HCT116 (cell line): ENCODE measurements at regions not wholly inside any gene's neighbourhood (a gene's known extent, or its start where the extent isn't known, plus 50 kb on each side); places are given as distances from the start of the nearest gene placed in this dataset.

ENCODE experiments used
- ATAC-seq: fragments of 200-7000 bp; cut with Tn5 transposase; 2 replicates; pipeline ENCODE4 v1.9.1; 2020; ENCODE audit warnings: mild to moderate bottlenecking, moderate library complexity
- BruUV-seq: library from RNA; stranded (reverse); fragments of 400-500 nt; replicated peaks from 2 replicates; lab custom pipeline; 2021; lab: Mats Ljungman, UMichigan
- CTCF ChIA-PET: fragments of 300-600 bp; sonication (Branson Sonifier 250); formaldehyde crosslinking; loops from one replicate; lab custom pipeline; 2021; ENCODE audit warnings: antibody characterized with exemption; lab: Charles Lee
- POLR2A ChIA-PET: fragments of 300-600, 350-600 bp; sonication (Branson Sonifier 250); formaldehyde crosslinking; loops from one replicate; lab custom pipeline; 2021; ENCODE audit warnings: antibody characterized with exemption; lab: Charles Lee
- RAD21 ChIA-PET, 2 experiments: fragments of 300-600 bp; sonication (Branson Sonifier 250); formaldehyde crosslinking; loops; one replicate each; lab custom pipeline; 2023; ENCODE audit warnings: low total read pairs in 2 of 2; ENCODE audit not compliant: uncharacterized antibody in 2 of 2, unreplicated experiment in 2 of 2, low non-redundant PET in 1 of 2; lab: Charles Lee
- DNase-seq: peaks from one replicate; pipeline ENCODE4 v3.0.0-alpha.2; 2010; ENCODE audit warnings: low read depth, low spot score
- H2AFZ ChIP-seq: fragments of 200-600 bp; shearing (Covaris generic), sonication (generic); 2 replicates; pipeline ENCODE4 v1.6.1; 2017; ENCODE audit warnings: low read depth, mixed run types, mixed read lengths, antibody characterized with exemption, low read length; ENCODE audit not compliant: poor library complexity, severe bottlenecking
- H3K27ac ChIP-seq: 2 replicates; pipeline ENCODE4 v1.5.1; 2012; ENCODE audit warnings: low read depth, low read length
- H3K27me3 ChIP-seq: fragments of 200-600 bp; sonication (generic); 2 replicates; pipeline ENCODE4 v1.6.1; 2016; ENCODE audit warnings: mixed run types, low read length, mixed read lengths; ENCODE audit not compliant: insufficient read depth
- H3K36me3 ChIP-seq, 2 experiments: fragments of 200-500 bp in 1 of 2; fragments of 200-600 bp in 1 of 2; sonication (Bioruptor generic) in 1 of 2; sonication (generic) in 1 of 2; 2 replicates each; pipeline versions ENCODE4 v1.5.1 to v1.6.1; 2014 to 2016; ENCODE audit warnings: low read length in 2 of 2, inconsistent platforms in 1 of 2, mixed read lengths in 1 of 2, mixed run types in 1 of 2; ENCODE audit not compliant: insufficient read depth in 2 of 2, control insufficient read depth in 1 of 2
- H3K4me1 ChIP-seq, 2 experiments: fragments of 200-600 bp in 1 of 2; sonication (generic) in 1 of 2; 2 replicates each; pipeline versions ENCODE4 v1.5.1 to v1.6.1; 2012 to 2017; ENCODE audit warnings: low read length in 2 of 2, inconsistent platforms in 1 of 2, mild to moderate bottlenecking in 1 of 2, mixed read lengths in 1 of 2, mixed run types in 1 of 2, moderate library complexity in 1 of 2; ENCODE audit not compliant: insufficient read depth in 2 of 2, control insufficient read depth in 1 of 2
- H3K4me2 ChIP-seq: fragments of 200-600 bp; sonication (generic); 2 replicates; pipeline ENCODE4 v1.6.1; 2017; ENCODE audit warnings: mixed run types, low read length, mixed read lengths
- H3K4me3 ChIP-seq, 2 experiments: fragments of 200-600 bp in 1 of 2; sonication (generic) in 1 of 2; replicated peaks in 1 of 2; 2 replicates each; pipeline ENCODE4 v1.5.1; 2011 to 2016; ENCODE audit warnings: low read length in 2 of 2, control low read depth in 1 of 2, low read depth in 1 of 2, mild to moderate bottlenecking in 1 of 2, mixed read lengths in 1 of 2, mixed run types in 1 of 2
- H3K79me2 ChIP-seq: fragments of 200-600 bp; sonication (generic); 2 replicates; pipeline ENCODE4 v1.6.1; 2017; ENCODE audit warnings: mild to moderate bottlenecking, mixed run types, low read length, moderate library complexity, mixed read lengths; ENCODE audit not compliant: insufficient read depth
- H3K9ac ChIP-seq: fragments of 200-600 bp; sonication (generic); 2 replicates; pipeline ENCODE4 v1.6.1; 2016; ENCODE audit warnings: low read length, mixed read lengths
- H3K9me2 ChIP-seq: fragments of 200-600 bp; sonication (generic), shearing (Covaris generic); 2 replicates; pipeline ENCODE4 v1.6.1; 2017; ENCODE audit warnings: mixed run types, mild to moderate bottlenecking, moderate library complexity; ENCODE audit not compliant: insufficient read depth
- H3K9me3 ChIP-seq, 2 experiments: fragments of 200-500 bp in 1 of 2; fragments of 200-600 bp in 1 of 2; sonication (Bioruptor generic) in 1 of 2; sonication (generic) in 1 of 2; 2 replicates each; pipeline ENCODE4 v1.6.1; 2014 to 2017; ENCODE audit warnings: low read length in 2 of 2, mixed read lengths in 2 of 2, inconsistent platforms in 1 of 2, low read depth in 1 of 2, mild to moderate bottlenecking in 1 of 2, mixed run types in 1 of 2, moderate library complexity in 1 of 2; ENCODE audit not compliant: control insufficient read depth in 1 of 2, insufficient read depth in 1 of 2
- H4K20me1 ChIP-seq: fragments of 200-600 bp; sonication (generic), shearing (Covaris generic); 2 replicates; pipeline ENCODE4 v1.6.1; 2017; ENCODE audit warnings: mixed run types, mild to moderate bottlenecking, moderate library complexity; ENCODE audit not compliant: insufficient read depth
- CBX3 ChIP-seq: IDR thresholded peaks from 2 replicates; pipeline ENCODE4 v1.6.1; 2012; ENCODE audit warnings: low read depth
- CEBPB ChIP-seq: IDR thresholded peaks from 2 replicates; pipeline ENCODE4 v1.6.1; 2012; ENCODE audit warnings: low read depth
- EGR1 ChIP-seq: IDR thresholded peaks from 2 replicates; pipeline ENCODE4 v1.6.1; 2012; ENCODE audit warnings: low read depth
- EZH2 ChIP-seq: fragments of 200-600 bp; sonication (generic); IDR thresholded peaks from 2 replicates; pipeline ENCODE4 v1.6.1; 2017; ENCODE audit warnings: antibody characterized with exemption, mixed run types
- EZH2phosphoT487 ChIP-seq: fragments of 200-600 bp; IDR thresholded peaks from 2 replicates; pipeline ENCODE4 v1.6.1; 2018; ENCODE audit warnings: antibody characterized with exemption, borderline replicate concordance
- FOSL1 ChIP-seq: IDR thresholded peaks from 2 replicates; pipeline ENCODE4 v1.6.1; 2012; ENCODE audit warnings: low read depth
- JUND ChIP-seq: IDR thresholded peaks from 2 replicates; pipeline ENCODE4 v1.6.1; 2012
- POLR2A ChIP-seq: IDR thresholded peaks from 2 replicates; pipeline ENCODE4 v1.7.0; 2011; ENCODE audit warnings: borderline replicate concordance; ENCODE audit not compliant: insufficient read depth, insufficient read length; ENCODE audit errors: extremely low read depth
- POLR2AphosphoS5 ChIP-seq: IDR thresholded peaks from 2 replicates; pipeline ENCODE4 v1.6.1; 2011; ENCODE audit warnings: mild to moderate bottlenecking, low read depth, low read length, moderate library complexity
- RAD21 ChIP-seq: IDR thresholded peaks from 2 replicates; pipeline ENCODE4 v1.6.1; 2012; ENCODE audit warnings: low read depth, mild to moderate bottlenecking
- SP1 ChIP-seq: IDR thresholded peaks from 2 replicates; pipeline ENCODE4 v1.6.1; 2012; ENCODE audit warnings: low read depth
- SRF ChIP-seq: IDR thresholded peaks from 2 replicates; pipeline ENCODE4 v1.6.1; 2012; ENCODE audit warnings: low read depth
- TCF7L2 ChIP-seq: IDR thresholded peaks from 2 replicates; pipeline ENCODE4 v1.7.0; 2011; ENCODE audit warnings: borderline replicate concordance, inconsistent platforms; ENCODE audit not compliant: insufficient read depth, insufficient read length; ENCODE audit errors: extremely low read depth
- YY1 ChIP-seq: IDR thresholded peaks from 2 replicates; pipeline ENCODE4 v1.6.1; 2011; ENCODE audit warnings: low read length, low read depth, moderate library complexity, mild to moderate bottlenecking; ENCODE audit not compliant: insufficient replicate concordance; ENCODE audit errors: extremely low read depth
- ZFX ChIP-seq: fragments of 450-650 bp; IDR thresholded peaks from 2 replicates; pipeline ENCODE4 v1.6.1; 2017
- intact Hi-C: fragments of 100-400 bp; cut with micrococcal nuclease; formaldehyde crosslinking; loops from 2 replicates; pipeline ENCODE4 v1.10.0; 2022
- TF ChIP-seq, protein P1 (sequence below): IDR thresholded peaks from 2 replicates; pipeline ENCODE4 v1.6.1; 2011; ENCODE audit warnings: mild to moderate bottlenecking, low read length, moderate library complexity; ENCODE audit not compliant: insufficient replicate concordance; ENCODE audit errors: extremely low read depth
- TF ChIP-seq, protein P2 (sequence below): IDR thresholded peaks from 2 replicates; pipeline ENCODE4 v1.6.1; 2012
- TF ChIP-seq, protein P3 (sequence below), 3 experiments: fragments of 200-600 bp in 1 of 3; sonication (generic) in 1 of 3; IDR thresholded peaks in 2 of 3; conservative IDR thresholded peaks in 1 of 3; 2 replicates each; pipeline ENCODE4 v1.5.1; 2012 to 2017; ENCODE audit warnings: low read depth in 2 of 3, low read length in 2 of 3, antibody characterized with exemption in 1 of 3, borderline replicate concordance in 1 of 3, control low read depth in 1 of 3, mild to moderate bottlenecking in 1 of 3, mixed read lengths in 1 of 3, mixed run types in 1 of 3, moderate library complexity in 1 of 3; ENCODE audit not compliant: insufficient read depth in 1 of 3
- TF ChIP-seq, protein P4 (sequence below): IDR thresholded peaks from 2 replicates; pipeline ENCODE4 v1.6.1; 2012

DNA sequence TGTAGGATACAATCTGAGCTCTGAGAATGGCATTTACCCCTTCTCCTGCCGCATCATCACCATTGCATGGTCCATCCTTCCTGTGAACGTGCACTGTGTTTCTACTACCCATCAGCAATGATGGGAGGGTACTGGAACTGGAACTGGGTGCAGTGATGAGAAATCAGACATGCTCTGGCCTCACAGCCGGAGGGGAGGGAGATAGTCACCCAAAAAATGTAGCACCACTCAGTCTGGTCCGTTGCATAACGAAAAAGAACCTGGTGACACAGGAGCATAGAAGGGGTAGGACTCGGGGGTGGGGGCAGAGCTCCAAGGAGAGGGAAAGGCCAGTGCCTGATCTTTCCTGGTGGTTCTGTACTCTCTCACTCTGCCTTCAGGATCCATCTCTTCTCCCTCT lies 205.0 kb downstream of the RPLP1 start (continued):
- no peak for TF ChIP-seq TCF7L2
- no peak for TF ChIP-seq JUND
- TF ChIP-seq, protein P1, sequence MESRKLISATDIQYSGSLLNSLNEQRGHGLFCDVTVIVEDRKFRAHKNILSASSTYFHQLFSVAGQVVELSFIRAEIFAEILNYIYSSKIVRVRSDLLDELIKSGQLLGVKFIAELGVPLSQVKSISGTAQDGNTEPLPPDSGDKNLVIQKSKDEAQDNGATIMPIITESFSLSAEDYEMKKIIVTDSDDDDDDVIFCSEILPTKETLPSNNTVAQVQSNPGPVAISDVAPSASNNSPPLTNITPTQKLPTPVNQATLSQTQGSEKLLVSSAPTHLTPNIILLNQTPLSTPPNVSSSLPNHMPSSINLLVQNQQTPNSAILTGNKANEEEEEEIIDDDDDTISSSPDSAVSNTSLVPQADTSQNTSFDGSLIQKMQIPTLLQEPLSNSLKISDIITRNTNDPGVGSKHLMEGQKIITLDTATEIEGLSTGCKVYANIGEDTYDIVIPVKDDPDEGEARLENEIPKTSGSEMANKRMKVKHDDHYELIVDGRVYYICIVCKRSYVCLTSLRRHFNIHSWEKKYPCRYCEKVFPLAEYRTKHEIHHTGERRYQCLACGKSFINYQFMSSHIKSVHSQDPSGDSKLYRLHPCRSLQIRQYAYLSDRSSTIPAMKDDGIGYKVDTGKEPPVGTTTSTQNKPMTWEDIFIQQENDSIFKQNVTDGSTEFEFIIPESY, result no peak
- no peak for TF ChIP-seq EZH2phosphoT487
- no peak for TF ChIP-seq FOSL1
- TF ChIP-seq EZH2, result no peak
- no peak for TF ChIP-seq ZFX
- TF ChIP-seq POLR2A, result no peak

DNA sequence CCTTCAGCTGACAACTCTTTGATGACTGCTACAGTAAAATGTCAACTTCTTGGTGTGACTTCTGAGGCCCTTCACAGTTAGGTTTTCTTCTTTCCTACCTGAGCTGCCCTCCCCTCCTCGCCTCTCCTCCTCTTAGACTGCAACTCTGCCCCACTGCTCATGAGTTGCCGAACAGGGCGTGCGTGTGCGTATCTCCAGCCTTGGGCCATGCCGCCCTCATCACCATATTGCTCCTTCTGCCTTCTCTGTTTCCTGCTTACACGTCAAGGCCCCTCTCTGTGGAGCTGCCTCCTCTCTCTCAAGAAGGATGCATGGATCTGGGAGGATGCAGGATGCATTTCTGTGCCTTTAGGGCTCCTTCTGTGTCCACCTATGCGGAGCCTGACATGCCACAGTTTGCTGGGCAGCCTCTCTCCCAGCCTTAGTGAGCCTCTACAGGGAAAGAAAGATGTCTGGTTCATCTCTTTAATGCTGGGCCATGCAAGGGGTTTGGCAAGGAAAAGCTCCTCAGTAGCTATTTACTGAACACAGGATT lies 205.9 kb downstream of the RPLP1 start:
- no peak overlapping the region for H3K4me3 ChIP-seq
- no peaks in the 10 kb centered on the region for H3K9me2 ChIP-seq
- POLR2A ChIA-PET, result no interaction called here
- intact Hi-C loops, result no loop called here
- H3K4me1 ChIP-seq, result no peaks in the 10 kb centered on the region
- H3K36me3 ChIP-seq, result no peaks in the 10 kb centered on the region
- H4K20me1 ChIP-seq, result no peaks in the 10 kb centered on the region
- no peak overlapping the region for H3K4me2 ChIP-seq
- BruUV-seq, result no TSS peak
- ATAC-seq (no peak), DNase-seq (no peak)
- no peak overlapping the region for H3K9ac ChIP-seq
- no peaks in the 10 kb centered on the region for H3K79me2 ChIP-seq
- H3K9me3 ChIP-seq, result no peaks in the 10 kb centered on the region
- H3K27ac ChIP-seq, result no peak overlapping the region
- CTCF ChIA-PET, result no interaction called here
- TF ChIP-seq, protein P2, sequence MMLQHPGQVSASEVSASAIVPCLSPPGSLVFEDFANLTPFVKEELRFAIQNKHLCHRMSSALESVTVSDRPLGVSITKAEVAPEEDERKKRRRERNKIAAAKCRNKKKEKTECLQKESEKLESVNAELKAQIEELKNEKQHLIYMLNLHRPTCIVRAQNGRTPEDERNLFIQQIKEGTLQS, result no peak
- TF ChIP-seq CBX3, result no peak
- TF ChIP-seq POLR2AphosphoS5, result no peak
- TF ChIP-seq, protein P3, sequence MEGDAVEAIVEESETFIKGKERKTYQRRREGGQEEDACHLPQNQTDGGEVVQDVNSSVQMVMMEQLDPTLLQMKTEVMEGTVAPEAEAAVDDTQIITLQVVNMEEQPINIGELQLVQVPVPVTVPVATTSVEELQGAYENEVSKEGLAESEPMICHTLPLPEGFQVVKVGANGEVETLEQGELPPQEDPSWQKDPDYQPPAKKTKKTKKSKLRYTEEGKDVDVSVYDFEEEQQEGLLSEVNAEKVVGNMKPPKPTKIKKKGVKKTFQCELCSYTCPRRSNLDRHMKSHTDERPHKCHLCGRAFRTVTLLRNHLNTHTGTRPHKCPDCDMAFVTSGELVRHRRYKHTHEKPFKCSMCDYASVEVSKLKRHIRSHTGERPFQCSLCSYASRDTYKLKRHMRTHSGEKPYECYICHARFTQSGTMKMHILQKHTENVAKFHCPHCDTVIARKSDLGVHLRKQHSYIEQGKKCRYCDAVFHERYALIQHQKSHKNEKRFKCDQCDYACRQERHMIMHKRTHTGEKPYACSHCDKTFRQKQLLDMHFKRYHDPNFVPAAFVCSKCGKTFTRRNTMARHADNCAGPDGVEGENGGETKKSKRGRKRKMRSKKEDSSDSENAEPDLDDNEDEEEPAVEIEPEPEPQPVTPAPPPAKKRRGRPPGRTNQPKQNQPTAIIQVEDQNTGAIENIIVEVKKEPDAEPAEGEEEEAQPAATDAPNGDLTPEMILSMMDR (IDR thresholded peaks at IDR 0.05 in 2 of 3, conservative IDR thresholded peaks at IDR 0.05 in 1 of 3; ENCODE audit: borderline replicate concordance in 1 of 3, insufficient read depth in 1 of 3, low read depth in 2 of 3, low read length in 2 of 3), result no peak
- TF ChIP-seq CEBPB, result no peak
- TF ChIP-seq ZFX, result no peak
- TF ChIP-seq EGR1, result no peak
- TF ChIP-seq SP1, result no peak
- TF ChIP-seq JUND, result no peak
- no peak for TF ChIP-seq RAD21
- TF ChIP-seq YY1, result no peak
- no peak for TF ChIP-seq SRF
- TF ChIP-seq, protein P4, sequence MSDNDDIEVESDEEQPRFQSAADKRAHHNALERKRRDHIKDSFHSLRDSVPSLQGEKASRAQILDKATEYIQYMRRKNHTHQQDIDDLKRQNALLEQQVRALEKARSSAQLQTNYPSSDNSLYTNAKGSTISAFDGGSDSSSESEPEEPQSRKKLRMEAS, result no peak
- TF ChIP-seq EZH2, result no peak
- RAD21 ChIA-PET, result no interaction called here
- H2AFZ ChIP-seq, result no peak overlapping the region
- peaks cover 27% of the 10 kb centered on the region; the same call in 1 of the 2 replicates for H3K27me3 ChIP-seq
